Inferior parietal cortex (tissue), 1 donor: ENCODE measurements at regions not wholly inside any gene's neighbourhood (a gene's known extent, or its start where the extent isn't known, plus 50 kb on each side); places are given as distances from the start of the nearest gene placed in this dataset.
"Not testable (repeated sequence)": the region's sequence is repeated elsewhere in the genome, so short reads cannot be mapped to it uniquely, and the experiment has no call there.

ENCODE experiments used
- DNase-seq: peaks from one replicate; pipeline ENCODE4 v3.0.0-alpha.2; 2016; ENCODE audit errors: extremely low spot score

DNA sequence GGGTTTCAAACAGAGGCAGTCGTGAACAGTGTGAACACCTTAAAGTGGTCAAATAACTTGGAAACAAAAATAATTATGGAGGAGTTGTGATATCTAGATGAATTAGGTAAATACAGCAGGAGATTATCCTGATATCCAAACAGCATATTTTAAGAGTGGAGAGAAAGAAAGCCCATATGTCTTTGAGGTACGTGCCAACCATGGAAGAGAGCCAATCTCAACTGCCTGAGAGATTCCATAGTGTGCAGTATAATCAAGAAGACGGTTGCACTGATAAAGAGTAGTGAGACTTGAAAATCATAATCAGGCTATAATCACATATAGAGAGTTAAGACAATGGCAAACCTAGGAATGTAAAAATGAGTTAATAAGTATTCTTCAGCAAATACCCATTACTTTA lies 472.8 kb upstream of the SLITRK5 start:
- DNase-seq, result no peak

DNA sequence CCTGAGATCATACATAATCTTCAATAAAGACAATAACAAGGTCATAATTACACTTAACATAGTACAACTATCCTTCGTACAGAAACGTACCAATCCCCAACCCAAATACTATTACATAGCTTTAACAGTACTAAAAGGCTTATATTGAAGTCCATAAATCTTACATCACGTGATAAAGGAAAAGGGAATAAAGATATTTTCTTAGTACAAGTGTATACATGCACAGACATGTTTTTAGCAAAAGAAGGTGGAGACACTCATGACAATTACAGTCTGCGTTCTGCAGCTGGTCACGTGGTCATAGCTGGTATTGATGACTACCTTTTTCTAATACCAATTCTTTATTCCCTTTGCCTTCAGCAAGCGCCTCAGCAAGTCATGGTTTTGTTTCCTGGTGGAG lies 464.5 kb upstream of the SLITRK5 start:
- no peak for DNase-seq

DNA sequence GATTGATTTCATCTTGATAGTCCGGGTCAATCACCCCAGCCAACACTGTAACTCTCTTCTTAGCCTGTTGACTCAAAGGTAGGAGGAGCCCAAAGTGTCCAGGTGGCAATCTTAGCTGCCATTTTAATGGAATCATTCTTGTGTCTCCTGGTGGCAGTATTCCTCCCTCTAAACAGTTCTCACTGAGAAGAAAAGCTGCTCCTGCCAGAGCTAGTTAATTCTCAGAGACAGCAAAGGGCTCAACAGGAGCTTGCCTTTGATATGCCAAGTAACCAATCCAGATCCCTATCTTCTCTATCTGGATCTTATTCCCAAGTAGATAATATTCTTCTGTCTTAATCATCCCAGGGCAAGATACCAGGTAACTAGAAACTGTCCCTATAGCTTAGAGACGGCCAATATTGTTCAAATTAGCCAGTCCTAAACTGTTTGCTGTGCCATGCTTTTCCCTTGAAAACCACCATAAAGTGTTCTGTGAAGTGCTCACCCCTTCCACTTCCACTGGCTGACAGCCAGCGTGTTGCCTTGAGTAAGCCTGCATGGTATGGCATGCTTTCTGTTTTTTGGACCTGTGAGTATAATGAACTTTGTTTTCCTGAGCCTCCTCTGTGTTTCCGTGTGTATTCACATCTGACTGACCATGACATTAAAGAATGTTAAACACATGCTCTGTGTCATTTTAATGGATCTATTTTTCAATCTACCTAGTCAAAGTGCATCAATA lies 463.7 kb upstream of the SLITRK5 start:
- no peak for DNase-seq

DNA sequence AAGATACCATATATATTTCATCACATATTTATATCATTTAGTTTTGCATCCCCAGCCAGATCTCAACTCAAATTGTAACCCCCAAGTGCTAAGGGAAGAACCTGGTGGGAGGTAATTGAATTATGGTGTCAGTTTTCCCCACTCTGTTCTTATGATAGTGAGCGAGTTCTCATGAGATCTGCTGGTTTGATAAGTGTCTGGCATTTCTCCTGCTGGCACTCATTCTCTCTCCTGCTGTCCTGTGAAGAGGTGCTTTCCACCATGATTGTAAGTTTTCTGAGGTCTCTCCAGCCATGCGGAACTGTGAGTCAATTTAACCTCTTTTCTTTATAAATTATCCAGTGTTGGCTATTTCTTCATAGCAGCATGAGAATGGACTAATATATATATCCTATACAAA lies 462.5 kb upstream of the SLITRK5 start:
- DNase-seq, result no peak

DNA sequence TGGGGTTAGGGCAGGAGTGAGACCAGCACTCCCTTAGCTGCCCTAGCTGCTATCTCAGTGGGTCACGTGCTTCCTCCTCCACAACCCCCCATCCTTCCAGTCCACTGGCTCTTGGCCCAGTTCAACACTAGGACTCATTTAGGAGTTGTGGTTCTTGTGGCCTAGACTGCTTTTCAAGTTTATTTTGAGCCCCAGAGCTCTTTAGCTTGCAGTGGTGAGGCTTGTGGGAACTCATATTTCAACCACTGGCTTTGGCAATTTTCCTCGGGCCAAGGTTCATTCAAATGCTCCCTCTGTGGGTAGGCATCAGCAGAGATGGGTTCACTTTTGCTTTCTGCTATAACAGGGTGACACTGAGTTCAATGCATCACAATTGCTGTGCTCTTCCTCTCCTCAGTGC lies 436.2 kb upstream of the SLITRK5 start:
- DNase-seq, result no peak

DNA sequence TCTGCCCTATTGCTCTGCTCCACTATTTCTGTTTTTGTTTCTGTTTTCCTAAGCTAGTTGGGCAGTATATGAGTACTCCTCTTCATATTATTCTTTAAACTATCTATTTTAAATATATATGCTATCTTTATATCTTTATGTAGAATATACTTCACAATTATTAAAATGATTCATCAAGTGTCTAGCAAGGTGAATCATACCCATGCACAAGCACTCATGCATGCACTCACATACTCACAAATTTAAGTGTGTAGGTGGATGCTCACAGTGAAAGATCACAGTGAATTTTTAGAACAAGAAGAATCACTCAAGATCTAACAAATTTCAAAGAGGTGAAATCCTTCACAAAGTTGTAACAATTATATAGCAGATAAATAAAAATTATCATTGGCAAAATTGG lies 435.6 kb upstream of the SLITRK5 start:
- DNase-seq, result no peak

DNA sequence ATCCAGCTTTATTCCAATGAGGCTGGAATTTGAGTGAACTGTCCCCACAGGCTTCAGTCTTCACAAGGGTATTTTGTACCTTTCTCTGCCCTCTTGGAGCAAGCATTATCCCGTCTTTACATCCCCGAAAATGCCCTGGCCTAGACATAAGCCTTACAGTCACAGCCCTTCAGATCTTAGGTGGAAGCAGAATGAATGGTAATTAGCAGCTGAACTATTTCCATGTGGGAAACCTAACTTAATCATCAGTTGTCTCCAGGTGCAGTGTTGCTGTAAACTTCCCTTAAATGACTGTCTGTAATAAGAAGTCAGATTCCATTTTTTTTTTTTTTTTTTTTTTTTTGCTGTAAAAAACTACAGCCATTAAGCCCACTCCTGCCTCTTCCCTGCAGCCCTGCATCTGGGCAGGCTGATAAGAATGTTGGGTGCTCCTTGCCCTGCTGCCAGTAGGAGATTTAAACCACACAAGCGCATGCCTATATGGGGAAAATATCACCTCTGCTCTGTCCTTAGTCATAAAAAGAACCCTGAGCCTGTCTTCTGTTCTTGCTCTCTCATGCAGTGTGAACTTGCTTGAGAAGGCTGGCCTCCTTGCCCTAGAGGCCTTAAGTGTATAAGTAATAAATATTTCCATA lies 426.8 kb upstream of the SLITRK5 start:
- DNase-seq, result no peak

DNA sequence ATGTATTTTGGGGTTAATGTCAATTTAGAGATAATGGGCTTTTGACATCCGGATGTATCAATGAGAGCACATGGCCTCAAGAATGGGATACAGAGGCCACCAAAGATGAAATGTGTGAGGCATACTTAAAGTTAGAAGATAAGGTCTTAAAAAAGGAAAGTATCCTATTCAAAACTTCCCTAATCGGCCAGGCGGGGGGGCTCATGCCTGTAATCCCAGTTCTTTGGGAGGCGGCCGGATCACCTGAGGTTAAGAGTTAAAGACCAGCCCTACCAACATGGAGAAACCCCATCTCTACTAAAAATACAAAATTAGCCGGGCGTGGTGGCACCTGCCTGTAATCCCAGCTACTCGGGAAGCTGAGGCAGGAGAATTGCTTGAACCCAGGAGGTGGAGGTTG lies 421.3 kb upstream of the SLITRK5 start:
- not testable (repeated sequence) for DNase-seq

DNA sequence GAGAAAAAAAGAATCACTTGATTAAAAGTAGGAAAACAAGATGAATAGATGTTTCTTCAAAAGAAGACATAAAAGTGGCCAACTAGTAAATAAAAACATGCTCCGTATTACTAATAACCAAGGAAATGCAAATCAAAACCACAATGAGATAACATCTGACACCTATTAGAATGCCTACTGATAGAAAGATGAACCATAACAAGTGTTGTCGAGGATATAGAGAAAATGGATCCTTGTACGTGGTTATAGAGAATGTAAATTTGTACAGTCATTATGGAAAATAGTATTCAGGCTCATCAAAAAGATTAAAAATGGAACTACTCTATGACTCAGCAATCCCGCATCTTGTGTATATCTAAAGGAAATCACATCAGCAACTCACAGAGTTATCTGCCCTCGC lies 415.8 kb upstream of the SLITRK5 start:
- DNase-seq, result no peak

DNA sequence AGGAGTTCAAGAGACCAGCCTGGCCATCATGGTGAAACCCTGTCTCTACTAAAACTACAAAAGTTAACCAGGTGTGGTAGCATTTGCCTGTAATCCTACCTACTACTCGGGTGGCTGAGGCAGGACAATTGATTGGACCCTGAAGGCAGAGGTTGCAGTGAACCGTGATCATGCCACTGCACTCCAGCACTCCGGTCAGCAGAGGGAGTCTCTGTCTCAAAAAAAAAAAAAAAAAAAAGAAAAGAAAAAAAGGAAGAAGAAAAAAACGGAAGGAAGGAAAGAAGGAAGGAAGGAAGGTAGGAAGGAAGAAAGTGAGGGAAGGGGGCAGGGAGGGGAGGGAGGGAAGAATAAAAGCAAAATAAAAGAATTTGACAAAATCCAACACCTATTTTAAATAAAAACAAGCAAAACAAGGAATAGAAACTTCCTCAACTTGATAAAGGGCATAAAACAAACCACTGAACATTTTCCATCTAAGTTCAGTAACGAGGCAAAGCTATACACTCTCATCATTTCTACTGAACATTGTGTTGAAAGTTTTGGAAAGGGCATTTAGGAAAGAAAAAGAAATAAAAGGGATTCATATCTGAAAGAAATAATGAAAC lies 411.6 kb upstream of the SLITRK5 start:
- no peak for DNase-seq

DNA sequence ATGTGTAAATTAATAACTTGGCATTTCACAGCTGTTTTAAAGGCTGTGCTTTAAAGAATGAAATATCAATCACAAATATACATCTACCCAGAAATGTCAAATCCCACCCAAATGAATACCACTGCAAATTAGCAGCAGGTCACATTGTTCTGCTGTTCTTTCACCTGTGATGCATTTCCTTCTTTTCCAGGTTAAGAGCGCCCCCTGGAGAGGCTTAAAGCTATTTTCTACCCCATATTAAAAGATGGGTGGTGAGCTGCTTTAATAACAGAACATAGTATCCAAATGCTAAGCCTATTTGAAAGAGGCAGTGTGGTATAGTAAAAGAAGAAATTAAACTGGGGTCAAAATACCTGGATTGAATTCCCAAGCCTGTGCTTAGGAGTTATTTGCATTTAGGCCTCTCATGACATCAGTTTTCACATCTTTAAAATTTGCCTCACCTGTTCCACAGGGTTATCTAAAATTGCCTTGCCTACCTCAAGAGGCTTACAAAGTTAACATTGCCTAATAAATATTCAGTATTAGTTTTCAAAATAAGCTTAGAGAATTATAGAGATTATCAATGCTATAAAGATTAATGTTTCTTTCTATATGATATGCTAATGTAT lies 396.9 kb upstream of the SLITRK5 start:
- peak; percentile 41 for DNase-seq

DNA sequence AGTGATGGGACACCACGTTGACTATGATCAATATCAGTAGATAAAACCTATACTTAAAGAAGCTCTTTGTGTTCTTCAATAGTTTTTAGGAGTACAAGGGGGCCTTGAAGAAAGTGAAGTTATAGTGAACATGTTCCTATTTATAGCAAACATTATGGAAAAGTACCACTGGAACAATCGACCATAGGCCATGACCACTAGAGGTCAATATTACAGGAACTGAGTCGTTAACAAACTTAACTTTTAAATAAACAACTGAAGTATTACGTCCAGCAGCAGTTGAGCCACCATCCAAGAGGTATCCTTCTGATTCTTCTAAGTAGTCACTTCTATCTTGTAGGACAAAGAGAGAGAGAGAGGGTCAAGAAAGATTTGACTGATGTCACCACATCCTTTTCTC lies 391.0 kb upstream of the SLITRK5 start:
- no peak for DNase-seq

DNA sequence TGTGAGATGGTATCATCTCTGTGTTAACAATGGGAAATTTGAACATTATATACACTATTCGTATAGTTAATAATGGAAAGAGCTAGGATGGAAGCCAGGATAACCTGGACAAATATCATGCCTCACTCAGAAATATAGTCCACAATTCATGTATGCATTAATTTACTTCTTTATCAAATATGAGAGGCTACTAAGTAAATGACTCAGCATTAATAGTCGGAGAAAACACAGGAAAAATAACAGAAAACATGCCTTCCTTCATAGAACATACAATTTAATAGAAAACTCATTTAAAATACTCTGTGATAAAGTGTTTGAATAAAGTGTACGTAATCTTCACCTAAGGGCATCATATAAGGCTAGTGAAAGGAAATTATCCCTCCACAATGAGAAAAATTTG lies 383.4 kb upstream of the SLITRK5 start:
- DNase-seq, result no peak

DNA sequence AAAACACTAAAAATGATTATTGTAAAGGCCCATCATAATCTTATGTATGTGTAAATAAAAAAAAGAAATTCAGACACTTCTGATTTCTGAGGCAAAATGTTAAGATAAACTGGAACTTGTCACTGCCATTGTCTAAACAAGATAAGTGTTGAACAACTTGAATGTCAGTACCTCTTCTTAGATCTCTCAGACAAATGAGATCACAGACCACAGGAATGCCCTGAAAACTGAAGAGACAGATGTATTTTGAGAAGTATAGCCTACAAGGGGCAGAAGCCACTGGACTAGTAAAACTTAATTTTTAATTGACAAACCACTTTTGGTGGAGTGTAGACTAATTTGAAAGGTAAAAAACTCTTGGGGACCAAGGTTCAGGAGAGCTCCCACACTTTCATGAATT lies 375.5 kb upstream of the SLITRK5 start:
- DNase-seq, result no peak

DNA sequence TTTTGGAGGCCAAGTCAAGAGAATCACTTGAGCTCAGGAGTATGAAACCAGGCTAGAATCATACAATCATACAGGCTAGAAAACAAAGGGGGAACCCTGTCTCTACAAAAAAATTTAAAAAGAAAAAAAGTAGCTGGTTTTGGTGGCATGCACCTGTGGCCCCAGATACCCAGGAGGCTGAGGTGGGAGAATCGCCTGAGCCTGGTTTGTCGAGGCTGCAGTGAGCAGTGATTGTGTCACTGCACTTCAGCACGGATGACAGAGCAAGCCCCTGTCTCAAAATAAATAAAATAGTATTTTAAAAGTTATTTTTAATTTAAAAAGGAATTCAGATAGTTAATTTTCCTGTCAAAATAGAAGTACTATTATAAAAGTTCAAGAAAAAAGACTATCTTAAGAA lies 369.1 kb upstream of the SLITRK5 start:
- no peak for DNase-seq

DNA sequence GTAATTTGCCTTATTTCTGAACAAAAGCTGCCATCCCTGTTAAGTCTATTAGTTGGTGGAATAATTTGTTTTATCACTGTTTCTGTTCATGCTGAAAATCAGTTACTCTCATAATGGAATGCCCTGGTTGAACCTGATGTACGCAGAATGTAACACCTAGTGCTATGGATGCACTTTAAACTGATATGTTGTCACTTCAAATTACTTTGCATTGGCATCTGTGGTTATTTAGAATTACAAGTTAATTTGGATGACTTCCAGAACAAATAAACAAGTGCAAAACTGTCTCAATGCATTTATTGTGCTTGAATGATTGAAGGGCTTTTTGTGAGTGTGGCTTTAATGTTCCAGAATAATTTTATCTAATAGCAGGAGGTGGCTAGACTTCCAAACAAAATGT lies 368.2 kb upstream of the SLITRK5 start:
- DNase-seq, result no peak

DNA sequence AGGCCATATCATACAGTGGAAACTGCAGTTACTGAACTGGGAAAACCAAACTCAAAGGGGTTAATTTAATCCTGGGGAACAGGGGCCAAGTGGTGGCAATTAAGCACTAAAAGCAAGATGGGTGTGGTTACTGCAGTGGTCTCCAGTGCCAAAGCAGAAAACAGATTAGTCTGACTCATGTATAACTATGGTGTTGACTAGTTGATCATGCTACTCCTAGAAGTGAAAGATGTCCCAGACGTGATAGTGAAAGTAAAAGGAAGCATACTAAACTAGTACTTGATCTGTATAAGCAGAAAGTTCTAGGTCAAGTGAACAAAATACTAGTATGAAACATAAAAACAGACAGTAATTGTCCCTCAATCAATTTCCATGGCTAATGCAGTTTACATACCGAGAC lies 360.0 kb upstream of the SLITRK5 start:
- DNase-seq, result no peak

DNA sequence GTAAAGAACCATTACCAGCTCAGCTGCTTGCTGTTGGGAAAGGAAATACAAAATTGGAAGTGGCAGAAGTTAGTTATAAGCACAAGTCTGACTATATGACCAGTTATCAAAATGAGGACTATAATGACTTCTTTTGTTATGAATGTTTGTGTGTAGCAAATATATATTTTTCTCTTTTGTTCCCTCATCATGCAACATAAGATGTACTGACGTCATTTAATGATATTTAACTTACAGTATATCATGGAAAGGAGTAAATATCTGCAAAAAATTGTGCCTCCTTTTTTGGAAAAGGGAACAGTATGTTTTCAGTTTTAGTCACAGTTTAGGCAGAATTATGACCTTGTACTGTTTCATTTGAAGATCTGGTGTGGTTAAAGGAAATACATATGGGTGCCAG lies 356.3 kb upstream of the SLITRK5 start:
- DNase-seq, result no peak

DNA sequence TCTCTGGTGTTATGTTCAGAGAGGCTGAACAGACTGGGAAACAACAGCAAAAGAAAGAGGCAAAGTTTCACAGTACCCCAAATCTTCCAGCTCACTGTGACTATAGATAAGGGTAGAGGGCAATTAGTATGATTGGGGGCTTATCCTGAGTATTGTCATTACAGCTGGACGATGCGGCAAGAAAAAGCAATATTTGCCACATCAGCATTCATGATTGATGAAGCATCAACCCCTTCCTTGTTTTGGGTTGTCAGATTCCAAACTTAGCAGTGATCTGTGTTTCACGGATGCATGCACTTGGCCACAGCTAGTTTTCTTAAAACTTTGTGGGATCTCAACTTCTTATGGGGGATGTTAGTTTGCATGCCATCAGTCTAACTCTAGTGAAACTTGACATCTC lies 348.8 kb upstream of the SLITRK5 start:
- DNase-seq, result no peak

DNA sequence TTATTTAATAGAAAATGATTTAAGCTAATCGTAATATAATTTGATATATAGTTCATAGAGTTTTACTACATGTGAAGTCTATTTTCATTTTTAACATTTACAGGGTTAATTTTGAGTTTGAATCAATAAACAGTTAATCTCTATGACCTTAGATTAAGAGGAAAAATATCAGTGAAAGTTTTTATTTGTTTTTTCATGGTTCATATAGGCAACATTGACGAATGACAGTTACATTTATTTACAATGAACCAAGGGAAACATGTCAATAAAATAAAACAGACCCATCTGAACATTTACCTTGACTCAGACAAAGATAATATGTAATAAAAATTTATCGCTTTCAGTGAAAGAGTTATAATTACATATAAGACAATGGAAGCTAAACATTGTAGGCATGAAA lies 346.6 kb upstream of the SLITRK5 start:
- DNase-seq, result no peak

DNA sequence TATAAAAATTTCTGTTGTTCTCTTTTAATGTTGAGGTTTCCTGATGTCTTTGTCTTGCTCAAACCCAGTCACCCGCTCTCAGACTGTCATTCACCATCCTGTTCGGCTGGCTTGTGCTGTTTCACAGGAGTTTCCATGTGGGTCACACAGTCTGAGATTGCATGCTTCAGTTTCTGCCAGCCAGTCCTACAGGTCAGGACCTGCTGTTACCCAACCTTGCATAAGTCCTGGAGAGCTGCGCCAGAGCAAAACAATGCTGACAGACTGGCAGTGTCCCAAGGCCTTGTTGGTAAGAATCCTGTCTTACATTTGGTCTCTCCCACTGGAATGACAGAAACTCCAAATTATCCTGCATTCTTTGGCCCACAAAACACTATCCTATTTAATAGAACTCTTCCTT lies 340.0 kb upstream of the SLITRK5 start:
- no peak for DNase-seq

DNA sequence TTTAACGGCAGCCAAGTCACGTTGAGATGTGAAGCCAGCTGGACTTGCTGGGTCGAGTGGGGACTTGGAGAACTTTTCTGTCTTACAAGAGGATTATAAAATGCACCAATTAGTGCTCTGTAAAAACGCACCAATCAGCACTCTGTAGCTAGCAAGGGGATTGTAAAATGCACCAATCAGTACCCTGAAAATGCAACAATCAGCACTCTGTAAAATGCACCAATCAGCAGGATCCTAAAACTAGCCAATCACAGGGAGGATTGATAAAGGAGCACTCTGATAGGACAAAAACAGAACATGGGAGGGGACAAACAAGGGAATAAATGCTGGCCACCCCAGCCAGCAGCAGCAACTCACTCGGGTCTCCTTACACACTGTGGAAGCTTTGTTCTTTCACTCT lies 337.6 kb upstream of the SLITRK5 start:
- DNase-seq, result no peak

DNA sequence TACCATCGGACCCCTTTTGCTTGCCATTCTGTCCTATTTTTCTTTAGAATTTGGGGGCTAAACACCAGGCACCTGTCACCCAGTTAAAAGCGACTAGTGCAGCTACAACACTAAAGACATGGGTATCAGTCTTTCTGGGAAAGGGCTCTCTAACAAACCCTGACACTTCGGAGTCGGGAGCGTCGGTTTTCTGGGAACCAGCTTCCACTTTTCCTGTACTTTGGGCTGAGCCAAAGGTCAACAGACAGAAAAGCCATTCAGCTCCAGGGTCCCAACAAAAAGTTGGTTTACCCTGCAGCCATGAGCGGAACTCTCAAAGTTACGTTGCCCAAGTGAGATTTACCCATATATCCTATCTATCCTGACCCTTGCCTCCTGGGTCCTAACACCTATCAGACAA lies 337.0 kb upstream of the SLITRK5 start:
- DNase-seq, result no peak
